Parathyroid adenoma (tissue), 2 donors: ENCODE measurements at regions not wholly inside any gene's neighbourhood (a gene's known extent, or its start where the extent isn't known, plus 50 kb on each side); places are given as distances from the start of the nearest gene placed in this dataset.
"Not testable (repeated sequence)": the region's sequence is repeated elsewhere in the genome, so short reads cannot be mapped to it uniquely, and the experiment has no call there.

Source experiments
- H2AFZ ChIP-seq: fragments of 300-600 bp; sonication (generic); one replicate; pipeline ENCODE4 v1.7.0; 2017; ENCODE audit warnings: antibody characterized with exemption, mild to moderate bottlenecking
- H3K27ac ChIP-seq: fragments of 300-600 bp; sonication (generic); one replicate; pipeline ENCODE4 v1.7.0; 2017
- H3K27me3 ChIP-seq: fragments of 300-600 bp; sonication (generic); one replicate; pipeline ENCODE4 v1.7.0; 2017; ENCODE audit warnings: low read length; ENCODE audit not compliant: control insufficient read depth, insufficient read depth
- H3K36me3 ChIP-seq: fragments of 300-600 bp; sonication (generic); one replicate; pipeline ENCODE4 v1.7.0; 2017; ENCODE audit warnings: low read length; ENCODE audit not compliant: control insufficient read depth, insufficient read depth
- H3K4me1 ChIP-seq: fragments of 300-600 bp; sonication (generic); one replicate; pipeline ENCODE4 v1.7.0; 2017; ENCODE audit warnings: control low read depth
- H3K4me2 ChIP-seq: fragments of 300-600 bp; sonication (generic); one replicate; pipeline ENCODE4 v1.7.0; 2017; ENCODE audit warnings: low read length
- H3K4me3 ChIP-seq: fragments of 300-600 bp; sonication (generic); one replicate; pipeline ENCODE4 v1.7.0; 2017; ENCODE audit warnings: low read depth, low read length
- H3K79me2 ChIP-seq: fragments of 300-600 bp; sonication (generic); one replicate; pipeline ENCODE4 v1.7.0; 2017; ENCODE audit warnings: control low read depth
- H3K9ac ChIP-seq: fragments of 300-600 bp; sonication (generic); one replicate; pipeline ENCODE4 v1.7.0; 2017; ENCODE audit warnings: mild to moderate bottlenecking
- H3K9me3 ChIP-seq: fragments of 300-600 bp; sonication (generic); one replicate; pipeline ENCODE4 v1.7.0; 2017; ENCODE audit warnings: low read length; ENCODE audit not compliant: control insufficient read depth
- TF ChIP-seq, protein P1 (sequence below): fragments of 300-600 bp; sonication (generic); IDR thresholded peaks from one replicate; pipeline ENCODE4 v1.7.0; 2017; ENCODE audit warnings: antibody characterized with exemption, mild to moderate bottlenecking
- donor health status: primary hyperparathyroidism.

DNA sequence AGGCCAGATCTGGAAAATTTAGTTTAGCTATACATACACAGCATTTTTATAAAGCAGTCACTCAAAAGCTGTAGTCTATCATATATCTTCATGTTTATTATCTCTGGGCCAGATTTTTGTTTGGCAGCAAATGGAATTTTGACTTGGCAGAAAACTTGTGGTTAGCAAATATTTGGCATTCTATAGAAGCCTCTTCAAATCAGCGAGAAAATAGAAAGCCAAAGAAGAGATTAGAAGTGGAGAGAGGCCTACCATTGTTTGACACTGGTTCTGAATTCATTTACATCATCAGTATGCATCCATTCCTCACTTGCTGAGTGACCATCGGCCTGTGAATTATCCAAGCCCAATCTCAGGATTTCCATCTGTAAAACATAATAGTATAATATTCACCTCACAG, 1077.6 kb downstream of the GALC start:
- Histone ChIP-seq H3K4me1 (no peaks in the 10 kb centered on the region), H3K4me3 (no peak overlapping the region), H3K9ac (no peak overlapping the region), H3K27me3 (no peaks in the 10 kb centered on the region), H3K36me3 (no peaks in the 10 kb centered on the region), H3K9me3 (no peaks in the 10 kb centered on the region), H2AFZ (no peak overlapping the region), H3K79me2 (no peaks in the 10 kb centered on the region), H3K4me2 (no peak overlapping the region), H3K27ac (no peak overlapping the region)
- TF ChIP-seq, protein P1, sequence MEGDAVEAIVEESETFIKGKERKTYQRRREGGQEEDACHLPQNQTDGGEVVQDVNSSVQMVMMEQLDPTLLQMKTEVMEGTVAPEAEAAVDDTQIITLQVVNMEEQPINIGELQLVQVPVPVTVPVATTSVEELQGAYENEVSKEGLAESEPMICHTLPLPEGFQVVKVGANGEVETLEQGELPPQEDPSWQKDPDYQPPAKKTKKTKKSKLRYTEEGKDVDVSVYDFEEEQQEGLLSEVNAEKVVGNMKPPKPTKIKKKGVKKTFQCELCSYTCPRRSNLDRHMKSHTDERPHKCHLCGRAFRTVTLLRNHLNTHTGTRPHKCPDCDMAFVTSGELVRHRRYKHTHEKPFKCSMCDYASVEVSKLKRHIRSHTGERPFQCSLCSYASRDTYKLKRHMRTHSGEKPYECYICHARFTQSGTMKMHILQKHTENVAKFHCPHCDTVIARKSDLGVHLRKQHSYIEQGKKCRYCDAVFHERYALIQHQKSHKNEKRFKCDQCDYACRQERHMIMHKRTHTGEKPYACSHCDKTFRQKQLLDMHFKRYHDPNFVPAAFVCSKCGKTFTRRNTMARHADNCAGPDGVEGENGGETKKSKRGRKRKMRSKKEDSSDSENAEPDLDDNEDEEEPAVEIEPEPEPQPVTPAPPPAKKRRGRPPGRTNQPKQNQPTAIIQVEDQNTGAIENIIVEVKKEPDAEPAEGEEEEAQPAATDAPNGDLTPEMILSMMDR = no peak

DNA sequence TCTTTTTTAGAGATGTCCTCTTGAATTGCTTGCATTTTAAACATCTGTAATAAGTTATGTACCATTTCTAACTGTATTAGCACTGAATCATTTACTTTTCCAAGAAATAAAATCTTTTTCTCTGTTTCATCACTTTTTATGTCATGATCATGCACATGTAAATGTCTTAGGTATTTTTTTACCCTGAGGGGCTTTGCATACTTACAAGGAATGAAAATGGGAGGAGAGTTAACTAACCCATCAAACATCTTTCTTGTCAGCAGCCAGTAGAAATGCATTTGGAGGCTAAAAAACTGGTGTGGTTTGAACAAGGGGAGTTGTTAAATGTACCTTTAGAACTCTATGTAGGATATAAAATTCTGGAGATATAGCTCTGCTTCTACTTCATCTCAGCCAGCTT, 1080.3 kb downstream of the GALC start:
- Histone ChIP-seq H3K9me3 (no peaks in the 10 kb centered on the region), H3K4me2 (no peak overlapping the region), H3K36me3 (no peaks in the 10 kb centered on the region), H3K4me1 (no peaks in the 10 kb centered on the region), H3K4me3 (no peak overlapping the region), H3K27me3 (no peaks in the 10 kb centered on the region), H3K79me2 (no peaks in the 10 kb centered on the region), H3K9ac (no peak overlapping the region), H2AFZ (no peak overlapping the region), H3K27ac (no peak overlapping the region)
- TF ChIP-seq, protein P1 = no peak

DNA sequence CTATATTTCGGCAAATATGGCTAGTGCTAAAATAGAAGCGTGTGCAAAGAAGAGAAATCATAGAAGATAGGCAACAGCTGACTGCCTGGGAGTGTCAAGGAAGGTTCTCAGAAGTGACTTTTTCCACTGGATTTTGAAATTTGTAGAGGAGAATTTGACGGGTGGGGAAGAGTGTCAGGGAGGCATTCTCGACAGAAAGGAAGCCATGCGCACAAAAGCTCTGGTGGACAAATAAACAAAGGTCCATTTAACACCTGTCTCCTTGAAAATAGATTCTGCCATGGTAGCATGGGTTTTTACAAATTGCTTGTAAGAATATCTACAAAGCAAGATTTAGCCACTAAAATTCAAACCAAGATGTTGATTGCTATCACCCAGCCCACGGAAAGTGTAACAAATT, 1081.5 kb downstream of the GALC start:
- H3K79me2 ChIP-seq = no peaks in the 10 kb centered on the region
- no peaks in the 10 kb centered on the region for H3K9me3 ChIP-seq
- TF ChIP-seq, protein P1 = no peak
- no peaks in the 10 kb centered on the region for H3K27me3 ChIP-seq
- H3K36me3 ChIP-seq = no peaks in the 10 kb centered on the region
- no peak overlapping the region for H3K4me2 ChIP-seq
- H3K27ac ChIP-seq = no peak overlapping the region
- no peak overlapping the region for H2AFZ ChIP-seq
- H3K9ac ChIP-seq = no peak overlapping the region
- no peaks in the 10 kb centered on the region for H3K4me1 ChIP-seq
- no peak overlapping the region for H3K4me3 ChIP-seq

DNA sequence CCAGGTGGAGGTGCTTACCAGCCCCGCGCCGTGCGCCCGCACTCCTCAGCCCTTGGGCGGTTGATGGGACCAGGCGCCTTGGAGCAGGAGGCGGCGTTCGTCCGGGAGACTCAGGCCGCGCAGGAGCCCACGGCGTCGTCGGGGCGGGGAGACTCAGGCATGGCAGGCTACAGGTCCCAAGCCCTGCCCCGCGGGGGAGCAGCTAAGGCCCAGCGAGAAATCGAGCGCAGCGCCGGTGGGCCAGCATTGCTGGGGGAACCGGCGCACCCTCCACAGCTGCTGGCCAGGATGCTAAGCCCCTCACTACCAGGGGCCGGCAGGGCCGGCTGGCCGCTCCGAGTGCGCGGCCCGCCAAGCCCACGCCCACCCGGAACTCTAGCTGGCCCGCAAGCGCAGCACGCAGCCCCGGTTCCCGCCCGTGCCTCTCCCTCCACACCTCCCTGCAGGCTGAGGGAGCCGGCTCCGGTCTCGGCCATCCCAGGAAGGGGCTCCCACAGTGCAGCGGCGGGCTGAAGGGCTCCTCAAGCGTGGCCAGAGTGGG, 1087.5 kb downstream of the GALC start:
- H2AFZ ChIP-seq, H3K36me3 ChIP-seq, H3K9ac ChIP-seq, H3K4me1 ChIP-seq, H3K27ac ChIP-seq, H3K27me3 ChIP-seq, H3K4me3 ChIP-seq, H3K9me3 ChIP-seq, H3K79me2 ChIP-seq, H3K4me2 ChIP-seq: not testable (repeated sequence)

DNA sequence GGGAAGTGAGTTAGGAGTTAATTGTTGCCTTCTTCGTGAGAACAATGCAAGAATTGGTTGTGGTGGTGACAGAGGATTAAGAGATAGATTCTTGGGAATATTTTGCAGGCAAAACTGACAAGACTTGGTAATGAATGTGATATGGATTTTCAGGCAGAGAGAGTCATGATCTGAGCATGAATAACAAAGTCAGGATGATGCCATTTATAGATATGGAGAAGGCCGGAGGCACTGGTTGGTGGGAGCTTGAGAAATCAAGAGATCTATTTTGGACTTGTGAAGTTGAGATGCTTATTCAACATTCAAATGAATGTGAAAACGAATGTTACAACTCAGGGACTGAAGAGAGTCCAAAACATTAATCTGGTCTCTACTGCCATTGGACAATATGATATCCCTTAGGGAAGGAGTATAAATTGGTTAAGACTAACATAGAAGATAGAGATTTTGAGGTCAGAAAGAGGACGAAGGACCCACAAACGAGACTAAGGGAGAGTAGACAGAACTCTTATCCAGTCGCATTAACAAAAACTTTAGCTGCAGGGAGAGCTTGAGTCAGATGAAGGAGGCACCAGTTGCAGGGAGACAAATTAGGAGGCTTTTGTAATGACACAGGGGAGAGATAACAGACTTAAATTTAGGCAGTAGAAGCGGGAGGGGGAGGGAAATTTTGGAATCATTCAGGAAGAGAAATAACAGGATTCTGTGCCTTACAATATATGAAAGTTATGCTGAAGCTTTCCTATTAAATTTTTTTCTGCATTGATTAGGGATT, 1090.6 kb downstream of the GALC start:
- no peaks in the 10 kb centered on the region for H3K79me2 ChIP-seq
- TF ChIP-seq, protein P1 = no peak
- no peak overlapping the region for H3K4me2 ChIP-seq
- H3K4me1 ChIP-seq = no peaks in the 10 kb centered on the region
- H3K27ac ChIP-seq = no peak overlapping the region
- H3K27me3 ChIP-seq = no peaks in the 10 kb centered on the region
- no peaks in the 10 kb centered on the region for H3K36me3 ChIP-seq
- no peak overlapping the region for H3K4me3 ChIP-seq
- no peaks in the 10 kb centered on the region for H3K9me3 ChIP-seq
- H3K9ac ChIP-seq = no peak overlapping the region
- H2AFZ ChIP-seq = no peak overlapping the region
